ENCODE measurements at regions not wholly inside any gene's neighbourhood (a gene's known extent, or its start where the extent isn't known, plus 50 kb on each side); places are given as distances from the start of the nearest gene placed in this dataset.

- no peak for TF ChIP-seq POLR2A (IDR thresholded peaks at IDR 0.05)
- TF ChIP-seq, protein P1, sequence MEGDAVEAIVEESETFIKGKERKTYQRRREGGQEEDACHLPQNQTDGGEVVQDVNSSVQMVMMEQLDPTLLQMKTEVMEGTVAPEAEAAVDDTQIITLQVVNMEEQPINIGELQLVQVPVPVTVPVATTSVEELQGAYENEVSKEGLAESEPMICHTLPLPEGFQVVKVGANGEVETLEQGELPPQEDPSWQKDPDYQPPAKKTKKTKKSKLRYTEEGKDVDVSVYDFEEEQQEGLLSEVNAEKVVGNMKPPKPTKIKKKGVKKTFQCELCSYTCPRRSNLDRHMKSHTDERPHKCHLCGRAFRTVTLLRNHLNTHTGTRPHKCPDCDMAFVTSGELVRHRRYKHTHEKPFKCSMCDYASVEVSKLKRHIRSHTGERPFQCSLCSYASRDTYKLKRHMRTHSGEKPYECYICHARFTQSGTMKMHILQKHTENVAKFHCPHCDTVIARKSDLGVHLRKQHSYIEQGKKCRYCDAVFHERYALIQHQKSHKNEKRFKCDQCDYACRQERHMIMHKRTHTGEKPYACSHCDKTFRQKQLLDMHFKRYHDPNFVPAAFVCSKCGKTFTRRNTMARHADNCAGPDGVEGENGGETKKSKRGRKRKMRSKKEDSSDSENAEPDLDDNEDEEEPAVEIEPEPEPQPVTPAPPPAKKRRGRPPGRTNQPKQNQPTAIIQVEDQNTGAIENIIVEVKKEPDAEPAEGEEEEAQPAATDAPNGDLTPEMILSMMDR (IDR thresholded peaks at IDR 0.05 in 4 of 5, conservative IDR thresholded peaks at IDR 0.05 in 1 of 5), result no peak
These were observed 507.9 kb upstream of the LCORL start for GRCh38 chr4:18529482-18529881.

All from gastrocnemius medialis (tissue), 4 donors.